Retina (tissue), 1 donor: ENCODE measurements at regions not wholly inside any gene's neighbourhood (a gene's known extent, or its start where the extent isn't known, plus 50 kb on each side); places are given as distances from the start of the nearest gene placed in this dataset.
"Not testable (repeated sequence)": the region's sequence is repeated elsewhere in the genome, so short reads cannot be mapped to it uniquely, and the experiment has no call there.

Experiments
- DNase-seq: peaks from one replicate; pipeline ENCODE4 v3.0.0-alpha.2; 2016

DNA sequence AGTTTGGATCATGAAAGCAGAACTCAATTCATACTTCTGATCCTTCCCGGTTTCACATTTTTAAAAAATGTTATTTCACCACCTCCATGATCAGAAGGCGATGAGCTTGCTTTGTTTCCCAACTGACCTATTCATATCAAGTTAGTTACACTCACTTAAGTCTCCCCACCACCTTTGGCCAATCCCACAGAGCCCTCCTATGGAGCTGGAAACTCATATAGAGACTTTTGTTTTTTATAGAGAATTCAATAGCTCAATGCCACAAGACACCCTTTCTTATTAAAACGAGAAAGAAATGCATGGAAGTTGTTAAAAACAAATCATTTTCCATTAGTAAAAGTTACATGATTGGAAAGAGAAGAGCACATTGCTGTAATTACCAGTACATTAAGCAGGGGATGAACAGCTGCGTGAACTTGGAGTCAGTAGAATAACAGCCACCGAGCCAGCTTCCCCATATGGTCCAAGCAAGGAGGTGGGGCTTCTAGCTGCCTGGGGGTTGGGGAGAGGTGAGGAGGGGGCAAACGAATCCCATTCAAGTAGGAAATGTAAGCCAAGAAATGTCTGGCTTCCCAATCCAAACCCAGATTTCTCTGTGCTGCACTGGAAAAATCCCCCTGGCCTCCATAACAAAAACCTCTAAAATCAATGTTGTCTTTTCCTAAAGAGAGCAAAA lies 614.5 kb downstream of the IRS1 start:
- peak; percentile 15 for DNase-seq

- no peak for DNase-seq
Observed at GRCh38 chr2:226184540-226184939, 615.1 kb downstream of the IRS1 start.

- no peak for DNase-seq
Observed at GRCh38 chr2:226183550-226183949, 616.1 kb downstream of the IRS1 start.

GRCh38 chr2:226183033-226183432 lies 616.6 kb downstream of the IRS1 start:
- DNase-seq = no peak

DNA sequence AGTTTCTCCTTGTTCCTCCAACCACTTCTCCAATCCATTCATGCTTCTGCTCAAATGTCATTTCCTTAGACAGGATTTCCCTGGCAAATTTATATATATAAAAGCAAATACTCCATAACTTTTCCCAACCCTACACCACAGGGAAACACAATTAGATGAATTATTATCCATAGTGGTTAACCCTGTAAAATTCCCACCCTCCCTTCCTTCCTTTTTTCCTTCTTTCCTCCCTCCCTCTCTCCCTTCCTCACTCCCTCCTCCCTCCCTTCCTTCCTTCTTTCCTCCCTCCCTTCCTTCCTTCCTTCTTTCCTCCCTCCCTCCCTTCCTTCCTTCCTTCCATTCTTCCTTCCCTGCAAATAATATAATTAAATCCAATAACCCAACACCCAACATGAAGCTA lies 617.7 kb downstream of the IRS1 start:
- DNase-seq = no peak

DNA sequence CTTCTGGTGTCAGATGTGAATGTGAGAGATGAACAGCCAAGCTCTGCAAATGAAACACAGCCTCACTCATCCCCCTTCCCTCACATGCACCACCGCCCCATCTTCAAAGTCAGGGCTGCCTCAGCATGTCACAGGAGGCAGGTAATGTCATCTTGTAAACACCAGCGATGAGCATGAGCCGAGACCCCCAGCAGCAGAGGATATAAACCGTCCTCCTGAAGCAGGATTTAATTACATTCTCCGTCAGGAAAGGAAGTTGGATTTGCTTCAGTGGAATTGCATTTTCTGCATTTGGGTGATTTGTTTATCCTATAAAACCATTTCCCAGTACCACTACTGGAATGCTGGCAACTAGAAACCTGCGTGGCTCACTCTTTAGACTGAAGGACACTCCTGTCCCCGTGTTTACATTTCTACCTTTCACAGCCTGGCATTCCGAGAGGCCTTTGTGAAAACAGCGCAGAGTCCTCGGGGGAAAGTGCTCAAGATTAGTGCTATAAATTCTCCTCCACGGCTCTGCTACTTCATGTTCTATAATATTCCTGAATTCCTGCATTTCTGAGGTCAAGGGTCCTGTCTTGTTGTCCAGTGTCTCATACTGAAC lies 619.2 kb downstream of the IRS1 start:
- DNase-seq = no peak

DNA sequence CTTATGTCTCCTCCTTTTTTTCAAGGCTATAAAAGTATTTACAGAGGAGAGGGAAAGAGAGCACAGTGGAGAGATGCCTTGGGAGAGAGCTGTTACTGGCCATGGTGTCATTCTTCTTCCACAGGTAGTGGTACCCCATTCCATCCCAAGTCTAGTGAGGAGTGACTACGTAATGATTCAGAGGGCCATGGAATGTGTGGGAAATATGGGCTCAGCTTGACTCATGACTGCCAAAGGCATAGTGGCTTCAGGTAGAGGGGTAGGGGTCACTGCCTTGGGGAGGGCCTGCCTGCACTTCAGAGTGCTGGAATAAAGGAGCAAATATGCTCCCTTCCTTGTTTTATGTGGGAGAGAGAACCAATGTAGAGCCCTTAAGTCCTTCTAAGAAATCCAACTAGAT lies 620.6 kb downstream of the IRS1 start:
- DNase-seq = no peak

GRCh38 chr2:226176283-226176984 lies 623.2 kb downstream of the IRS1 start:
- no peak for DNase-seq

GRCh38 chr2:226174390-226174789 lies 625.2 kb downstream of the IRS1 start:
- DNase-seq = no peak

- no peak for DNase-seq
Observed at GRCh38 chr2:226172939-226173338, 626.7 kb downstream of the IRS1 start.

- DNase-seq = no peak
Observed at GRCh38 chr2:226172309-226172708, 627.3 kb downstream of the IRS1 start.

DNA sequence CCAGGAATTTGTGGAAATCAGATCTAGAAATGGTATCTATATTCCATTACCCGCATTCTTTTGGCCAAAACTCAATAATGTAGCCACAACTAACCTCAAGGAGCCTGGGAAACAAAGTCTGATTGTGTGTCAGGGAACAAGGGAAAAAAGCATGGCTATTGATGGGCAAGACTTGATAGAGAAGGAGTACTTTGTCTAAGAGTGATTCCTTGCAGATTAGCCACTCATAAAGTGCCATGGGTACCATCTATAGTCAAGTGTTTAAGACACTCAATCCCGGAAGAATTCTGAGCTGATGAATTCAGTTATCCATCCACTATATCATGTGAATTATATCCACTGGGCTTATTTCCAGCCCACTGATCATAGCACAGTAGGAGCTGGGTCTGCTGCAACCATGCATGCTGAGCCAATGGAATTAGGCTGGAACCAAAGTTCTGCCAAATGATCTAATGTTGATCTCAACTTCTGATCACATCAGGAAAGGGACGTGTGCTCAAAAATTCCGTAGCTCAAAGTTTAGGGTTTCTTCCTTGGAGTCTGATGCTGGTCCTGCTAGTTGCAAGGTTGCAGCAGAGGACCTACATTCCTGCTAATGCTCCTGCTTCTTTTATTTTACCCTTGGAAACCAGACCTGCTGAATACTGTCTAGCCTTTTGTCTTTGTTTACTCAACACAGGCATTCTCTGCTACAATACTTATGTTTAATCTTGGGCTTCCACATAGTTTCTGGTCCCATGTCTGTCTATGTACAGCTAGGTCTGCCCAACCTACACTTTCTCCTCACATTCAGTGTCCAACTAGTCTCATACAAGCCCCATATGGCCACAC lies 629.7 kb downstream of the IRS1 start:
- no peak for DNase-seq

DNA sequence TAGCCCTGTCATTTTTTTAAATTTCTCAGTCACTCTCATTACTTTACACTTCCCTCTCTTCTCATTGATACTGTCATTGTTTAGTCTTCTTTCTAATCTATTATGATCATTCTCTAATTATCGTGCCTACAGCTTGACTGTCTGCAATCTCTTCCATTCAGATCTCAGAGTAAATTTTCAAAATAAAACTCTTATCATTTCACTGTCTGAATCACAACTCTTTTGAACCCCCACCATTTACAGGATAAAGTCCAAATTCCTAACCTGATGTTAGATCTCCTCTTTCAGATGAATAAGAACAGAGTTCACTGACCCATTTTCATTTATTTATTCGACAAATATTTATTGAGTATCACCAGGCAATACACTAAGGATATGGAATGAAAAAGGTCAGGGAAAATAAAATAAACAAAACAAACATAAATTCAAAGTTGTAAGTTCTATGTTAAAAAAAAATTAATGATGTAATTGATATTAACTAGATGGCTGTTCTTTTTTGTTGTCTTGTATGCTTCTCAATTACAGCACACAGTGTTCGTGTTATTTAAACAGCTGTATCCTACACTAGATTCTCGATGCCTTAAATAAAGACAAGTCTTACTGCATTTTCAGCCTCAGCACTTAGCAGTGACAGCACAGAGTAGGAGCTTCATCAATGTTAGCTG lies 631.0 kb downstream of the IRS1 start:
- no peak for DNase-seq

GRCh38 chr2:226164512-226164911 lies 635.1 kb downstream of the IRS1 start:
- no peak for DNase-seq

GRCh38 chr2:226160617-226161016 lies 639.0 kb downstream of the IRS1 start:
- DNase-seq = not testable (repeated sequence)

DNA sequence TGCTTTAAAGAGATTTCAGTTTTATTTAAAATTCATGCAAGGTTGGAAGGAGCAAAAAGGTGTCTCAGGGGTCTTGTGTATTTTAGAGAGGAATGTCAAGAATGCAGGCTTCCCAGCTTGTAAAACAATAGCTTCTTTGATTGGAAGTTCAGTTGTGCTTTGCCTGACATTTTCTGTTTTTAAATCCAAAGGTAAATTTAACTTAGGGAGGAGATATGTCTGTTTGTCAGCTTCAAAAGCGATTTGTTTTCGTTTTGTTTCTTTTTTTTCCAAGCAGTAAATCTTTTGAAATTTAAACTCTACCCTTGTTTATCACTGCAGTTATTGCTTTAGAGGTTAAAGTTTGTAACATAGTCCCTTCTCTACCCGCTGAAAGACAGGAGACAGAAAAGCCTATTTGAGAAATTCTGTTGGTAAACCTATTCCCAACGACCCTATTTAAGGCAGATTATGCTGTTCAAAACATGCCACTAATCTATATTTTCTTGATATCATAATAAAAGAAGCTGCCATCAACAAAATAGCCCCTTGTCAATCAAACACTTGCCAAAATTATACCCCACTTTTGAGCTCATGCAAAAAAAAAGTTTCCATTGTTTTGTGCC lies 639.6 kb downstream of the IRS1 start:
- DNase-seq = no peak

- no peak for DNase-seq
Observed at GRCh38 chr2:226158940-226159339, 640.7 kb downstream of the IRS1 start.

GRCh38 chr2:226158229-226158628 lies 641.4 kb downstream of the IRS1 start:
- DNase-seq = no peak

- peak; percentile 10 for DNase-seq
Observed at GRCh38 chr2:226155093-226155875, 644.3 kb downstream of the IRS1 start.

DNA sequence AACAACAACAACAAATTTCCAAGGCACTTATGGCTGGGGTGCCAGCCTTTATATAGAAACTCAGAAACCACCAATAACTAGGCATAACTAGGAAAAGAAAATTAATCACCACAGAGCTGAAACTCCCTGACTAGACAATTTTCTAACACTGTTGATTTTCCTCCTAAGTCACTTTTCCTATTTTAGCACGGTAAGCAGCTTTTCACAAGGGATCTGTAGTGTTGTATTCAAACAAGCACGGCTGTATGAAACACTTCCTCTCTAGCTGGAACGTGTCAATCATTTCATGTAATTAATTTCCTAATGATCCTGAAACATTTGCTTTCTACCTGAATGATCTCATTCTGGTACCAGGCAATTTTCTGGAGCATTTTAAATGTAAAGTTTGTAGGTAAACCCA lies 645.0 kb downstream of the IRS1 start:
- no peak for DNase-seq

GRCh38 chr2:226153553-226153952 lies 646.1 kb downstream of the IRS1 start:
- DNase-seq = no peak

- DNase-seq = no peak
Observed at GRCh38 chr2:226151157-226151556, 648.5 kb downstream of the IRS1 start.
